Spinal cord (tissue), 9 donors: ENCODE measurements at regions not wholly inside any gene's neighbourhood (a gene's known extent, or its start where the extent isn't known, plus 50 kb on each side); places are given as distances from the start of the nearest gene placed in this dataset.
A peak's percentile ranks its signal among the peaks of the same experiment; 100 is the strongest.
"Not testable (repeated sequence)": the region's sequence is repeated elsewhere in the genome, so short reads cannot be mapped to it uniquely, and the experiment has no call there.

Experiments used
- DNase-seq, 6 donors: peaks; one replicate each; pipeline versions ENCODE4 v3.0.0 to v3.0.0-alpha.2; 2013 to 2015; ENCODE audit warnings: low spot score in 6 of 6, low read depth in 4 of 6
- H3K27ac ChIP-seq: one replicate; pipeline ENCODE4 v1.5.1; 2013; ENCODE audit warnings: low read depth, low read length, control low read depth
- H3K27me3 ChIP-seq: one replicate; pipeline ENCODE4 v1.6.1; 2013; ENCODE audit warnings: low read length; ENCODE audit not compliant: control insufficient read depth, insufficient read depth
- H3K36me3 ChIP-seq: one replicate; pipeline ENCODE4 v1.6.1; 2013; ENCODE audit warnings: low read length; ENCODE audit not compliant: control insufficient read depth, insufficient read depth
- H3K4me1 ChIP-seq: one replicate; pipeline ENCODE4 v1.6.1; 2013; ENCODE audit warnings: low read length; ENCODE audit not compliant: control insufficient read depth, insufficient read depth
- H3K4me3 ChIP-seq: one replicate; pipeline ENCODE4 v1.5.1; 2013; ENCODE audit warnings: low read depth, low read length, control low read depth
- H3K9me3 ChIP-seq: one replicate; pipeline ENCODE4 v1.6.1; 2013; ENCODE audit warnings: low read length; ENCODE audit not compliant: control insufficient read depth, insufficient read depth
- WGBS: methylation state at CpG from one replicate; pipeline ENCODE4 v1.1.5; 2013; ENCODE audit warnings: missing lambda C conversion rate; ENCODE audit not compliant: insufficient coverage; 5-methylcytosine and 5-hydroxymethylcytosine counted together
- donor health status: healthy.

GRCh38 chr5:98530224-98530623, 243.2 kb upstream of the RGMB start:
- Histone ChIP-seq H3K36me3 (no peaks in the 10 kb centered on the region), H3K27me3 (no peaks in the 10 kb centered on the region), H3K27ac (no peak overlapping the region), H3K9me3 (no peaks in the 10 kb centered on the region), H3K4me1 (no peaks in the 10 kb centered on the region), H3K4me3 (no peak overlapping the region)
- DNase-seq, result no peak
- no CpG with 5 or more reads among the region's 2 CpGs for WGBS

- Histone ChIP-seq H3K27me3 (no peaks in the 10 kb centered on the region), H3K9me3 (peaks cover 3% of the 10 kb centered on the region), H3K4me1 (no peaks in the 10 kb centered on the region), H3K36me3 (no peaks in the 10 kb centered on the region), H3K4me3 (no peak overlapping the region), H3K27ac (no peak overlapping the region)
- DNase-seq, result peak in 1 of 6 donors; percentile 31
- 56% methylated on average over 2 of the region's 4 CpGs for WGBS
Observed at GRCh38 chr5:98535901-98536300, 237.6 kb upstream of the RGMB start.

- Histone ChIP-seq H3K27ac (no peak overlapping the region), H3K9me3 (peaks cover 5% of the 10 kb centered on the region), H3K36me3 (no peaks in the 10 kb centered on the region), H3K4me1 (no peaks in the 10 kb centered on the region), H3K4me3 (no peak overlapping the region), H3K27me3 (no peaks in the 10 kb centered on the region)
- WGBS, result 38% methylated on average over 1 of the region's 1 CpG
- no peak for DNase-seq
Observed at GRCh38 chr5:98540056-98540455, 233.4 kb upstream of the RGMB start.

GRCh38 chr5:98541641-98542040, 231.8 kb upstream of the RGMB start:
- WGBS, result no CpG with 5 or more reads among the region's 1 CpG
- no peaks in the 10 kb centered on the region for H3K4me1 ChIP-seq
- no peaks in the 10 kb centered on the region for H3K27me3 ChIP-seq
- no peak for DNase-seq
- H3K9me3 ChIP-seq, result peaks cover 5% of the 10 kb centered on the region
- H3K27ac ChIP-seq, result no peak overlapping the region
- no peaks in the 10 kb centered on the region for H3K36me3 ChIP-seq
- H3K4me3 ChIP-seq, result no peak overlapping the region

GRCh38 chr5:98543490-98543889, 230.0 kb upstream of the RGMB start:
- Histone ChIP-seq H3K27me3 (no peaks in the 10 kb centered on the region), H3K4me3 (no peak overlapping the region), H3K36me3 (no peaks in the 10 kb centered on the region), H3K9me3 (peaks cover 5% of the 10 kb centered on the region), H3K4me1 (no peaks in the 10 kb centered on the region), H3K27ac (no peak overlapping the region)
- no peak for DNase-seq
- no CpG with 5 or more reads among the region's 4 CpGs for WGBS

GRCh38 chr5:98546924-98547323, 226.5 kb upstream of the RGMB start:
- not testable (repeated sequence) for DNase-seq, H3K36me3 ChIP-seq, H3K4me1 ChIP-seq, H3K27ac ChIP-seq, H3K27me3 ChIP-seq, H3K9me3 ChIP-seq, H3K4me3 ChIP-seq
- WGBS, result 100% methylated on average over 4 of the region's 14 CpGs

GRCh38 chr5:98556712-98557111, 216.8 kb upstream of the RGMB start:
- no peaks in the 10 kb centered on the region for H3K4me1 ChIP-seq
- H3K27me3 ChIP-seq, result no peaks in the 10 kb centered on the region
- DNase-seq, result no peak
- no CpG with 5 or more reads among the region's 1 CpG for WGBS
- H3K4me3 ChIP-seq, result no peak overlapping the region
- no peaks in the 10 kb centered on the region for H3K9me3 ChIP-seq
- H3K27ac ChIP-seq, result no peak overlapping the region
- H3K36me3 ChIP-seq, result no peaks in the 10 kb centered on the region

GRCh38 chr5:98557916-98558315, 215.5 kb upstream of the RGMB start:
- Histone ChIP-seq H3K27ac (no peak overlapping the region), H3K4me3 (no peak overlapping the region), H3K9me3 (no peaks in the 10 kb centered on the region), H3K4me1 (no peaks in the 10 kb centered on the region), H3K27me3 (no peaks in the 10 kb centered on the region), H3K36me3 (no peaks in the 10 kb centered on the region)
- no peak for DNase-seq

- WGBS, result no CpG with 5 or more reads among the region's 2 CpGs
- Histone ChIP-seq H3K9me3 (no peaks in the 10 kb centered on the region), H3K27me3 (no peaks in the 10 kb centered on the region), H3K27ac (no peak overlapping the region), H3K36me3 (no peaks in the 10 kb centered on the region), H3K4me3 (no peak overlapping the region), H3K4me1 (no peaks in the 10 kb centered on the region)
- no peak for DNase-seq
Observed at GRCh38 chr5:98563885-98564653, 209.4 kb upstream of the RGMB start.

- DNase-seq, result no peak
- no peaks in the 10 kb centered on the region for H3K27me3 ChIP-seq
- WGBS, result no CpG with 5 or more reads among the region's 1 CpG
- no peaks in the 10 kb centered on the region for H3K9me3 ChIP-seq
- no peaks in the 10 kb centered on the region for H3K4me1 ChIP-seq
- H3K4me3 ChIP-seq, result no peak overlapping the region
- H3K36me3 ChIP-seq, result no peaks in the 10 kb centered on the region
- H3K27ac ChIP-seq, result no peak overlapping the region
Observed at GRCh38 chr5:98564836-98565235, 208.6 kb upstream of the RGMB start.
